Breast epithelium (tissue), 3 donors: ENCODE measurements at regions not wholly inside any gene's neighbourhood (a gene's known extent, or its start where the extent isn't known, plus 50 kb on each side); places are given as distances from the start of the nearest gene placed in this dataset.

ENCODE experiments used
- CTCF ChIP-seq, 3 donors: fragments of 450-650 bp; IDR thresholded peaks; one replicate each; pipeline ENCODE4 v1.5.1; 2016 to 2017; ENCODE audit warnings: antibody characterized with exemption in 3 of 3, mild to moderate bottlenecking in 3 of 3, moderate library complexity in 3 of 3
- POLR2A ChIP-seq: fragments of 450-650 bp; IDR thresholded peaks from one replicate; pipeline ENCODE4 v1.6.1; 2016; ENCODE audit warnings: antibody characterized with exemption, mild to moderate bottlenecking, moderate library complexity

DNA sequence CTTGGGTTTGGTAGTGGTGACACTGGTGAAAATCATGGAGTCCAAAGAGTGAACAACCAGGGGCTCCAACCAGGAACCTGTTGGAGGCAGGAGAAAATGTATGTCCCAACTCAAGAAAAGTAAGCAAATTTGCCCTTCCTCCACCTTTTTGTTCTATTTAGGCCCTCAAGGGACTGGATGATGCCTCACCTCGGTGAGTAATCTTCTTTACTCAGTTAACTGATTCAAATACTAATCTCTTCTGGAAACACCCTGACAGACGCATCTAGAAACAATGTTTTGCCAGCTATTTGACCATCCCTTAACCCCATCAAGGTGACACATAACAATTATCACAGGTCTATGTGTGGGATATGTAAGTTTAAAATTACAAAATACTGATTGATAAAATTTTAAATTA lies 272.4 kb upstream of the FOXG1 start:
- TF ChIP-seq POLR2A = no peak
- no peak for TF ChIP-seq CTCF (IDR thresholded peaks at IDR 0.05)
